ENCODE measurements at regions not wholly inside any gene's neighbourhood (a gene's known extent, or its start where the extent isn't known, plus 50 kb on each side); places are given as distances from the start of the nearest gene placed in this dataset.

DNA sequence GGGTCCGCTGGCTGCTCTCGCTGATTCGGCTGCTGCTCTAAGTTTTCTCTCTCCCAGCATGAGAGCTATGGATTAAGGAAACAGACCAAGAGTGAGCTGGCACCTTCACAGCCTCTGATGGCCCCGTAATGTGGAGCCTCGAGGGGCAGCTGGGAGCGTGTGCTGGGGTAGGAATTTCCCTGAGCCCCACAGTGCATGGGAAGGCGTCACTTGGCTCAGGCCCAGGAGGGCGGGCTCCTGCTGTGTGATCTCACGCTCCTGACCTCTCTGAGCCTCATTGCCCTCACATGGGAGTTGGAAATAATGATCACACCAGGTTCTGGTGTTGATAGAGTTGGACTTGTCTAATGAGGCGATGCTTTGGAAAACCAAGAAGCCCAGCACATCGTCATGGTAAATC lies 238.6 kb upstream of the CRY1 start:
- DNase-seq: no peak
- Histone ChIP-seq H3K27me3 (no peaks in the 10 kb centered on the region), H3K9me3 (no peaks in the 10 kb centered on the region), H3K4me1 (no peaks in the 10 kb centered on the region), H3K9ac (ENCODE audit: low read depth in 2 of 2, low read length in 2 of 2) (no peak overlapping the region), H3K4me3 (no peak overlapping the region), H3K27ac (no peak overlapping the region), H3K36me3 (no peaks in the 10 kb centered on the region)
- intact Hi-C loops (cut with DNase I): no loop called here
- TF ChIP-seq, protein P1, sequence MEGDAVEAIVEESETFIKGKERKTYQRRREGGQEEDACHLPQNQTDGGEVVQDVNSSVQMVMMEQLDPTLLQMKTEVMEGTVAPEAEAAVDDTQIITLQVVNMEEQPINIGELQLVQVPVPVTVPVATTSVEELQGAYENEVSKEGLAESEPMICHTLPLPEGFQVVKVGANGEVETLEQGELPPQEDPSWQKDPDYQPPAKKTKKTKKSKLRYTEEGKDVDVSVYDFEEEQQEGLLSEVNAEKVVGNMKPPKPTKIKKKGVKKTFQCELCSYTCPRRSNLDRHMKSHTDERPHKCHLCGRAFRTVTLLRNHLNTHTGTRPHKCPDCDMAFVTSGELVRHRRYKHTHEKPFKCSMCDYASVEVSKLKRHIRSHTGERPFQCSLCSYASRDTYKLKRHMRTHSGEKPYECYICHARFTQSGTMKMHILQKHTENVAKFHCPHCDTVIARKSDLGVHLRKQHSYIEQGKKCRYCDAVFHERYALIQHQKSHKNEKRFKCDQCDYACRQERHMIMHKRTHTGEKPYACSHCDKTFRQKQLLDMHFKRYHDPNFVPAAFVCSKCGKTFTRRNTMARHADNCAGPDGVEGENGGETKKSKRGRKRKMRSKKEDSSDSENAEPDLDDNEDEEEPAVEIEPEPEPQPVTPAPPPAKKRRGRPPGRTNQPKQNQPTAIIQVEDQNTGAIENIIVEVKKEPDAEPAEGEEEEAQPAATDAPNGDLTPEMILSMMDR (IDR thresholded peaks at IDR 0.05): no peak

DNA sequence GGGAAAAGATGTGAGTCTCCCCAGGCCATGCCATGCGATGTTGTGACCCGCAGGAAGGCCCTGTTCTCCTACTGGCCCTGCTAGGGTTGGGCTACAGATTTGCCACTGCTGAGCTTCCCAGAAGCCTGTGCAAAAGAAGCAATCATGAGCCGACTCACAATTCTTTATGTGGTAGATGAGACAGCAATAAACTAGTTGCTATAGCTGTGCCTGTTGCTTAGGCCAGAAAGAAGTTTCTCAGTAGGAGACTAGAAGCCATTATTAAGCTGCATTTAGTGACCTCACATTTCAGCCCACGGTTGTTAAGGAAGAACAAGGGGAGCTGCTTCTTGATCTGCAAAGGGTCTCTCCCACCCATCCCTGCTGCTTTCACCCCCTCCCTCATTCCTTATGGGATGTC lies 239.4 kb upstream of the CRY1 start:
- TF ChIP-seq, protein P1 (IDR thresholded peaks at IDR 0.05): no peak
- Histone ChIP-seq H3K36me3 (no peaks in the 10 kb centered on the region), H3K27me3 (no peaks in the 10 kb centered on the region), H3K4me1 (no peaks in the 10 kb centered on the region), H3K9ac (ENCODE audit: low read depth in 2 of 2, low read length in 2 of 2) (no peak overlapping the region), H3K27ac (no peak overlapping the region), H3K9me3 (no peaks in the 10 kb centered on the region), H3K4me3 (no peak overlapping the region)
- DNase-seq: no peak
- intact Hi-C loops (cut with DNase I): no loop called here

DNA sequence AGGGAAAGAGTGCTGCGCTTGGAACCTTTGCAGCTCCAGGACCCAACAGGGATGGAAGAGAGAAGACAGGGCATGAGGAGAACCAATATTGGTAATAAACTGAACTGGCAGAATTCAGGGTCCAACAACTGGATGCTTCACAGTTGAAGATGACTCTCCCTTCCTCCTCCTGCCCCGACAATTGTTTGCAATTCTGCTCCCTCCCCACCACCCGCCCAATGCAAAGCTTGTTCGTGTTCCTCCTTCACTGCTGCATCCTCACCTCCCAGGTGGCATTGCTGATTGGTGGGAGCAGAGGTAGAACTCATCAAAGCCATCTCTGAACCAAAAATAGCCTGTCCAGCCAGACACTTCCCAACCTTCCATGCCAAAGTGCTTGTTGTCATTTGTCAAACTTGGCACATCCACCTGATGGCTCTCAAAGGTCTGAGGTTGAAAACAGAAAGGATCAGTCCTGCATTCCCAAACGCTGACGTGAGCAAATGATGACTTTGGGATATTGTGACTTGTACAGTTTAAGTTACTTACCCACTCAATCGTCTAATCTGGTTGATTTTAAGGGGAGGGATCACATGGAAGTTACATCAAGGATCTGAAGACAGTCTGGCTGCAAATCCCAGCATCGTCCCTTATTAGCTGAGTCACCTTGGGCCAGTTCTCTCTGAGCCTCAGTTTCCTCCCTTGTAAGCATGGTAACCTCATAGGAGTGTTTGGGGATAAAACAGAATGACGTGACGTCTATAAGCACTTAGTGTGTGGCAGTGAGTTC lies 242.6 kb upstream of the CRY1 start:
- TF ChIP-seq, protein P1 (IDR thresholded peaks at IDR 0.05): no peak
- intact Hi-C loops (cut with DNase I): no loop called here

DNA sequence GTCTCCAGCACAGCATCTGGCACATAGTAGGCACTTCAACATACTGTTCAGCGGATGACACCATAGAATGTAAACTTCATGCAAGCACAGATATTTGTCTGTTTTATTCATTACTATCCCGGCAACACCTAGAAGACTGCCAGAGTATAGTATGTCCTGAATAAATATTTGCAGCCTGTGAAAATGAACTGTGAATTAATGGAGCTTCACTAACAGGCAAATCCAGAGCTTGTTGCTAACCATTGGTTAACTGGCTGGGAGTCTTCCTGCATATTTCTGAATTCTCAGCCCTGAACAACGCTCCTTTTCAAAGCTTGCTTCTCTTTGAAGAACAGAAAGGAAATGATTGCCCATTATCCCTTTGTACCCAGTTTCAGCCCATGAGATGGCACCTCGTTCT lies 243.3 kb upstream of the CRY1 start:
- H3K9ac ChIP-seq (ENCODE audit: low read depth in 2 of 2, low read length in 2 of 2): no peak overlapping the region
- TF ChIP-seq, protein P1 (IDR thresholded peaks at IDR 0.05): no peak

More for the DNA sequence above, 242.6 kb upstream of the CRY1 start:
- DNase-seq: no peak
- no peaks in the 10 kb centered on the region for H3K4me1 ChIP-seq
- H3K36me3 ChIP-seq: no peaks in the 10 kb centered on the region
- no peaks in the 10 kb centered on the region for H3K27me3 ChIP-seq
- no peak overlapping the region for H3K27ac ChIP-seq
- no peaks in the 10 kb centered on the region for H3K9me3 ChIP-seq
- H3K9ac ChIP-seq (ENCODE audit: low read depth in 2 of 2, low read length in 2 of 2): no peak overlapping the region
- no peak overlapping the region for H3K4me3 ChIP-seq

DNA sequence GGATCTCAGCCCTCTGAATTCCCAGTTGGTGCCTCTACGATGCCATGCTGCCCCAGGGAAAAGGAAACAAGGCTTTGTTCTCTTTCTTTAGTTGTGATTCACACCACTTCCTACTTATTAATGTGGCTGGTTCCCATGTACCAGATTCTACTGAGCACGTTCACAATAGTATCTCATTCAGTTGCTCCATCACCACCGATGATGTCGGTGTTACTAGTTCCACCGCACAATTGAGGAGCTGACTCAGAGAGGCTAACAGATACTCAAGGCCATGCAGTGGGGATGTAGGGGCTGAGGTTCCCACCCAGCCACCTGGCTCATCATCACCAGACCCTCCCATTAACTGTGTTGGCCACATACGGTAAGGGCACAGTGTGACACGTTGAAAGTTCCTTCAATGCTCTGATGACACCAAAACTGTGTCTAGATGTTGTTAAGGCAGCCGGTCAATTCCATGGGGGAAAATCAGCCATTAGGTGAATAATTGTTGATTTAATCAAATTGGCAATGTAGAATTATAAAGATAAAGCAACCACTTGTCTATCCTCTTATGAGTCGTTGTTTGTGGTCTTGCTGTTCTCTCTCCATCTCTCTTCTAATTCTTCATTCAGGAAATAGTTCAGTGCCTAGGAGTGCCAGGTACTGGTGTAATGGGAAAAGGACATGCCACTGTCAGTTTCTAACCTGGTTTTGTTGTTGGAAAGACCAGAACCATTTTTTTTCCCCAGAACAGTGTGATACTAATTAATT lies 244.2 kb upstream of the CRY1 start:
- no peak for DNase-seq
- TF ChIP-seq, protein P1 (IDR thresholded peaks at IDR 0.05): no peak
- Histone ChIP-seq H3K4me1 (no peaks in the 10 kb centered on the region), H3K36me3 (no peaks in the 10 kb centered on the region), H3K27ac (no peak overlapping the region), H3K9ac (ENCODE audit: low read depth in 2 of 2, low read length in 2 of 2) (no peak overlapping the region), H3K4me3 (no peak overlapping the region), H3K27me3 (no peaks in the 10 kb centered on the region), H3K9me3 (no peaks in the 10 kb centered on the region)
- intact Hi-C loops (cut with DNase I): no loop called here

More for the DNA sequence above, 243.3 kb upstream of the CRY1 start:
- no peaks in the 10 kb centered on the region for H3K9me3 ChIP-seq
- no peaks in the 10 kb centered on the region for H3K4me1 ChIP-seq
- DNase-seq: no peak
- no peaks in the 10 kb centered on the region for H3K36me3 ChIP-seq
- no peak overlapping the region for H3K27ac ChIP-seq
- no peak overlapping the region for H3K4me3 ChIP-seq
- H3K27me3 ChIP-seq: no peaks in the 10 kb centered on the region
- intact Hi-C loops (cut with DNase I): no loop called here
